Neural cell (in vitro differentiated cells): ENCODE measurements at regions not wholly inside any gene's neighbourhood (a gene's known extent, or its start where the extent isn't known, plus 50 kb on each side); places are given as distances from the start of the nearest gene placed in this dataset.

Experiments used
- H2AFZ ChIP-seq: fragments of 200-600, 300-800 bp; sonication (generic), shearing (Covaris generic); 2 replicates; pipeline ENCODE4 v1.6.0; 2014; ENCODE audit warnings: low read depth, mild to moderate bottlenecking, antibody characterized with exemption, low read length, moderate library complexity
- H3F3A ChIP-seq: fragments of 200-600 bp; shearing (Covaris generic); 2 replicates; pipeline ENCODE4 v1.6.1; 2016; ENCODE audit warnings: mild to moderate bottlenecking, moderate library complexity, mixed read lengths, antibody characterized with exemption, low read length; ENCODE audit not compliant: insufficient read depth, poor library complexity, severe bottlenecking
- H3K27ac ChIP-seq: fragments of 200-600, 300-800 bp; sonication (generic), shearing (Covaris generic); 2 replicates; pipeline ENCODE4 v1.5.1; 2014; ENCODE audit warnings: mild to moderate bottlenecking, low read length, moderate library complexity
- H3K27me3 ChIP-seq: fragments of 300-800, 200-600 bp; sonication (generic), shearing (Covaris generic); 2 replicates; pipeline ENCODE4 v1.6.0; 2014; ENCODE audit warnings: mild to moderate bottlenecking, low read depth, low read length, moderate library complexity; ENCODE audit not compliant: insufficient read depth
- H3K36me3 ChIP-seq: fragments of 300-800, 200-600 bp; sonication (generic), shearing (Covaris generic); 2 replicates; pipeline ENCODE4 v1.5.1; 2014; ENCODE audit warnings: mild to moderate bottlenecking, antibody characterized with exemption, low read length, moderate library complexity; ENCODE audit not compliant: insufficient read depth
- H3K4me2 ChIP-seq: fragments of 300-800, 200-600 bp; sonication (generic), shearing (Covaris generic); 2 replicates; pipeline ENCODE4 v1.6.0; 2014; ENCODE audit warnings: mild to moderate bottlenecking, low read length
- H3K4me3 ChIP-seq: fragments of 300-800, 200-600 bp; sonication (generic), shearing (Covaris generic); 2 replicates; pipeline ENCODE4 v1.5.1; 2014; ENCODE audit warnings: mild to moderate bottlenecking, low read length, moderate library complexity
- H3K79me2 ChIP-seq: fragments of 200-600 bp; shearing (Covaris generic); replicated peaks from 2 replicates; pipeline ENCODE4 v1.6.0; 2014; ENCODE audit warnings: mild to moderate bottlenecking, low read length, moderate library complexity; ENCODE audit not compliant: insufficient read depth
- H3K9ac ChIP-seq: fragments of 300-800, 200-600 bp; sonication (generic), shearing (Covaris generic); 2 replicates; pipeline ENCODE4 v1.6.1; 2016; ENCODE audit warnings: mild to moderate bottlenecking, low read length, mixed read lengths
- H3K9me2 ChIP-seq: fragments of 200-600 bp; shearing (Covaris generic); 2 replicates; pipeline ENCODE4 v1.6.1; 2016; ENCODE audit warnings: mild to moderate bottlenecking, low read length, mixed read lengths; ENCODE audit not compliant: insufficient read depth
- H3K9me3 ChIP-seq: fragments of 200-600, 300-800 bp; sonication (generic), shearing (Covaris generic); 2 replicates; pipeline ENCODE4 v1.6.1; 2016; ENCODE audit warnings: mild to moderate bottlenecking, mixed run types, low read length, moderate library complexity, mixed read lengths
- H4K20me1 ChIP-seq: fragments of 200-600 bp; shearing (Covaris generic); 2 replicates; pipeline ENCODE4 v1.6.1; 2016; ENCODE audit warnings: mild to moderate bottlenecking, mixed run types; ENCODE audit not compliant: insufficient read depth
- CTCF ChIP-seq: fragments of 450-650 bp; IDR thresholded peaks from 2 replicates; pipeline ENCODE4 v1.5.1; 2014; ENCODE audit warnings: antibody characterized with exemption, mild to moderate bottlenecking, moderate library complexity; ENCODE audit not compliant: poor library complexity, severe bottlenecking
- EP300 ChIP-seq: fragments of 450-650 bp; conservative IDR thresholded peaks from 2 replicates; pipeline ENCODE4 v1.6.1; 2014; ENCODE audit warnings: antibody characterized with exemption, mild to moderate bottlenecking, moderate library complexity; ENCODE audit not compliant: poor library complexity, severe bottlenecking
- EZH2 ChIP-seq: fragments of 200-600, 300-800 bp; shearing (Covaris generic), sonication (generic); IDR thresholded peaks from 2 replicates; pipeline ENCODE4 v1.6.1; 2014; ENCODE audit warnings: antibody characterized with exemption, low read length, borderline replicate concordance, mild to moderate bottlenecking; ENCODE audit not compliant: insufficient read depth, poor library complexity, severe bottlenecking
- MXI1 ChIP-seq: fragments of 450-650 bp; conservative IDR thresholded peaks from 2 replicates; pipeline ENCODE4 v1.6.1; 2014; ENCODE audit warnings: antibody characterized with exemption, mild to moderate bottlenecking; ENCODE audit not compliant: poor library complexity, severe bottlenecking
- POLR2AphosphoS5 ChIP-seq: IDR thresholded peaks from 2 replicates; pipeline ENCODE4 v1.6.1; 2012
- RAD21 ChIP-seq: fragments of 450-650 bp; conservative IDR thresholded peaks from 2 replicates; pipeline ENCODE4 v1.6.1; 2014; ENCODE audit warnings: antibody characterized with exemption, mild to moderate bottlenecking, moderate library complexity
- SMC3 ChIP-seq: fragments of 450-650 bp; conservative IDR thresholded peaks from 2 replicates; pipeline ENCODE4 v1.6.1; 2014; ENCODE audit warnings: antibody characterized with exemption, mild to moderate bottlenecking, moderate library complexity; ENCODE audit not compliant: poor library complexity
- TAF1 ChIP-seq: IDR thresholded peaks from 2 replicates; pipeline ENCODE4 v1.6.1; 2012; ENCODE audit warnings: low read depth
- TF ChIP-seq, protein P1 (sequence below): IDR thresholded peaks from 2 replicates; pipeline ENCODE4 v1.6.1; 2012; ENCODE audit warnings: borderline replicate concordance

- no peak overlapping the region for H3K9ac ChIP-seq
Observed at GRCh38 chr3:72408983-72409779, 439.1 kb downstream of the SHQ1 start.

DNA sequence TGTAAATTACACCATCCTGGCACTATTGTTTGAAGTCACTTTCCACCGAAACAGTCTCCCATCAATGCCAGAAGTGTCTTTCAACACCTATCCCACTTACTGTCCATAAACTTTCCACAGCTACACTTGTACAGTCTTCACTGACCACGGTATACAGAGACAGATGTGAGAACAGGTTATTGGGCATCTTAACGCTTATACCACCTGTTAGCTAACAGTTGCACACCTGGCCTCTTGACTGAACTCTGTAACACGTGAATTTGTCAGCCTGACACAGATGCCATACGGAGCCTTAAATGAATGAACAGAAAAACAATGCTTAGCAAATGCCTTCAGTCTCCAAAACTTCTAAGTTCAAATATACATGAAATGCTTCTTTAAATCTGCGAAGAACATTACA is 440.5 kb downstream of the SHQ1 start:
- H3K9ac ChIP-seq = no peak overlapping the region
- no peaks in the 10 kb centered on the region for H3K27me3 ChIP-seq
- H3F3A ChIP-seq = no peaks in the 10 kb centered on the region
- no peak overlapping the region for H3K4me3 ChIP-seq
- no peak overlapping the region for H3K4me2 ChIP-seq
- TF ChIP-seq POLR2AphosphoS5 = no peak
- H3K9me2 ChIP-seq = no peaks in the 10 kb centered on the region
- H3K27ac ChIP-seq = no peak overlapping the region
- peaks cover 99% of the 10 kb centered on the region for H3K79me2 ChIP-seq
- H4K20me1 ChIP-seq = peaks cover 30% of the 10 kb centered on the region
- no peaks in the 10 kb centered on the region for H3K9me3 ChIP-seq
- H3K36me3 ChIP-seq = no peaks in the 10 kb centered on the region
- H2AFZ ChIP-seq = no peak overlapping the region

More at GRCh38 chr3:72408983-72409779, 439.1 kb downstream of the SHQ1 start:
- H3K27me3 ChIP-seq = no peaks in the 10 kb centered on the region
- H4K20me1 ChIP-seq = peaks cover 27% of the 10 kb centered on the region
- peaks cover 99% of the 10 kb centered on the region for H3K79me2 ChIP-seq
- H2AFZ ChIP-seq = no peak overlapping the region
- H3K4me2 ChIP-seq = no peak overlapping the region
- TF ChIP-seq EZH2 (no peak), TAF1 (no peak), SMC3 (no peak), POLR2AphosphoS5 (no peak), EP300 (no peak), MXI1 (no peak), CTCF (no peak), RAD21 (no peak)
- TF ChIP-seq, protein P1, sequence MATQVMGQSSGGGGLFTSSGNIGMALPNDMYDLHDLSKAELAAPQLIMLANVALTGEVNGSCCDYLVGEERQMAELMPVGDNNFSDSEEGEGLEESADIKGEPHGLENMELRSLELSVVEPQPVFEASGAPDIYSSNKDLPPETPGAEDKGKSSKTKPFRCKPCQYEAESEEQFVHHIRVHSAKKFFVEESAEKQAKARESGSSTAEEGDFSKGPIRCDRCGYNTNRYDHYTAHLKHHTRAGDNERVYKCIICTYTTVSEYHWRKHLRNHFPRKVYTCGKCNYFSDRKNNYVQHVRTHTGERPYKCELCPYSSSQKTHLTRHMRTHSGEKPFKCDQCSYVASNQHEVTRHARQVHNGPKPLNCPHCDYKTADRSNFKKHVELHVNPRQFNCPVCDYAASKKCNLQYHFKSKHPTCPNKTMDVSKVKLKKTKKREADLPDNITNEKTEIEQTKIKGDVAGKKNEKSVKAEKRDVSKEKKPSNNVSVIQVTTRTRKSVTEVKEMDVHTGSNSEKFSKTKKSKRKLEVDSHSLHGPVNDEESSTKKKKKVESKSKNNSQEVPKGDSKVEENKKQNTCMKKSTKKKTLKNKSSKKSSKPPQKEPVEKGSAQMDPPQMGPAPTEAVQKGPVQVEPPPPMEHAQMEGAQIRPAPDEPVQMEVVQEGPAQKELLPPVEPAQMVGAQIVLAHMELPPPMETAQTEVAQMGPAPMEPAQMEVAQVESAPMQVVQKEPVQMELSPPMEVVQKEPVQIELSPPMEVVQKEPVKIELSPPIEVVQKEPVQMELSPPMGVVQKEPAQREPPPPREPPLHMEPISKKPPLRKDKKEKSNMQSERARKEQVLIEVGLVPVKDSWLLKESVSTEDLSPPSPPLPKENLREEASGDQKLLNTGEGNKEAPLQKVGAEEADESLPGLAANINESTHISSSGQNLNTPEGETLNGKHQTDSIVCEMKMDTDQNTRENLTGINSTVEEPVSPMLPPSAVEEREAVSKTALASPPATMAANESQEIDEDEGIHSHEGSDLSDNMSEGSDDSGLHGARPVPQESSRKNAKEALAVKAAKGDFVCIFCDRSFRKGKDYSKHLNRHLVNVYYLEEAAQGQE = no peak
- no peak overlapping the region for H3K4me3 ChIP-seq
- no peak overlapping the region for H3K27ac ChIP-seq
- no peaks in the 10 kb centered on the region for H3K9me2 ChIP-seq
- H3K9me3 ChIP-seq = no peaks in the 10 kb centered on the region
- H3K36me3 ChIP-seq = no peaks in the 10 kb centered on the region
- H3F3A ChIP-seq = no peaks in the 10 kb centered on the region
